ENCODE measurements at regions not wholly inside any gene's neighbourhood (a gene's known extent, or its start where the extent isn't known, plus 50 kb on each side); places are given as distances from the start of the nearest gene placed in this dataset.

DNA sequence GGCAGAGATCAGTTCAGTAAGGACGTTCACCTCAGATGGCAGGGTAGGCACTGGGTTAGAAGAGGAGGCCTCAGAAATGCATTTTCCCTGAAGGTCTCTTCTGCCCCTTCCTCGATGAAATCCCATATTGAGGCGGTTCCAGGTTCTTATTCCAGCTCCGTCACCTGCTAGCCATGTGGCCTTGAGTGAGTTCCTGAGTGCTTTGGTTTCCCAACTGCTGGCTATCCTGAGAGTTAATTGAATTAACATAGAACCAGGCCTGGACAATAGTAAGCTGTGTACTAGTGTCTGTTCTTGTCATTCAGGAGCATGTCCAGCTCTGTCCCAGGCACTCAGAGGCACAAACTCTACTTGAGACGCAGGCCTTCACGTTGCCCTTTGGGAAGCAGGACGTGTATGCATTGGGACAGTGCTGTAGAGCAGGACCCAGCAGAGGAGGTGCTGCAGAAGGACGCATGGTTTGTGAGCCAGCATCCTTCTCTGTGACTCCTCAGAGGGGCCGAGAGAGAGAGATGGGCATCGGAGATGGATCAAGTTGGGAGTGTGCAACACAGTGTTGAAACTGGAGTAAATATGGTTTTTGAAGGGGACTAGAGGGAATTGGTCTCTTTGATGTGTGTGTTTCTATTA is 114.2 kb downstream of the ASB7 start:
- intact Hi-C loops (cut with DNase I), result no loop called here
- H3K4me1 ChIP-seq, result peaks cover 3 to 4% of the 10 kb centered on the region in 2 donors
- no peak overlapping the region for H3K27ac ChIP-seq
- no peak overlapping the region for H3K4me3 ChIP-seq
- H3K9me3 ChIP-seq, result no peaks in the 10 kb centered on the region
- peak in 1 of 2 donors; percentile 25 for DNase-seq (ENCODE audit: low spot score in 2 of 2)
- no peaks in the 10 kb centered on the region for H3K27me3 ChIP-seq
- H3K36me3 ChIP-seq, result no peaks in the 10 kb centered on the region
- TF ChIP-seq, protein P1, sequence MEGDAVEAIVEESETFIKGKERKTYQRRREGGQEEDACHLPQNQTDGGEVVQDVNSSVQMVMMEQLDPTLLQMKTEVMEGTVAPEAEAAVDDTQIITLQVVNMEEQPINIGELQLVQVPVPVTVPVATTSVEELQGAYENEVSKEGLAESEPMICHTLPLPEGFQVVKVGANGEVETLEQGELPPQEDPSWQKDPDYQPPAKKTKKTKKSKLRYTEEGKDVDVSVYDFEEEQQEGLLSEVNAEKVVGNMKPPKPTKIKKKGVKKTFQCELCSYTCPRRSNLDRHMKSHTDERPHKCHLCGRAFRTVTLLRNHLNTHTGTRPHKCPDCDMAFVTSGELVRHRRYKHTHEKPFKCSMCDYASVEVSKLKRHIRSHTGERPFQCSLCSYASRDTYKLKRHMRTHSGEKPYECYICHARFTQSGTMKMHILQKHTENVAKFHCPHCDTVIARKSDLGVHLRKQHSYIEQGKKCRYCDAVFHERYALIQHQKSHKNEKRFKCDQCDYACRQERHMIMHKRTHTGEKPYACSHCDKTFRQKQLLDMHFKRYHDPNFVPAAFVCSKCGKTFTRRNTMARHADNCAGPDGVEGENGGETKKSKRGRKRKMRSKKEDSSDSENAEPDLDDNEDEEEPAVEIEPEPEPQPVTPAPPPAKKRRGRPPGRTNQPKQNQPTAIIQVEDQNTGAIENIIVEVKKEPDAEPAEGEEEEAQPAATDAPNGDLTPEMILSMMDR (IDR thresholded peaks at IDR 0.05), result no peak

- Histone ChIP-seq H3K4me3 (no peak overlapping the region), H3K27me3 (no peaks in the 10 kb centered on the region), H3K9me3 (no peaks in the 10 kb centered on the region), H3K27ac (no peak overlapping the region), H3K4me1 (peaks cover 3 to 11% of the 10 kb centered on the region in 2 donors), H3K36me3 (no peaks in the 10 kb centered on the region)
- peak in 1 of 2 donors; percentile 51 for DNase-seq (ENCODE audit: low spot score in 2 of 2)
- TF ChIP-seq, protein P1 (IDR thresholded peaks at IDR 0.05), result no peak
- intact Hi-C loops (cut with DNase I), result no loop called here
Measured at GRCh38 chr15:100717596-100717995, 115.2 kb downstream of the ASB7 start.

- Histone ChIP-seq H3K27me3 (no peaks in the 10 kb centered on the region), H3K27ac (no peak overlapping the region), H3K4me1 (peaks cover 3 to 13% of the 10 kb centered on the region in 2 donors), H3K4me3 (no peak overlapping the region), H3K9me3 (no peaks in the 10 kb centered on the region), H3K36me3 (no peaks in the 10 kb centered on the region)
- intact Hi-C loops (cut with DNase I), result no loop called here
- TF ChIP-seq, protein P1 (IDR thresholded peaks at IDR 0.05), result no peak
- DNase-seq (ENCODE audit: low spot score in 2 of 2), result peak in 1 of 2 donors; percentile 47
Measured at GRCh38 chr15:100718075-100718980, 115.9 kb downstream of the ASB7 start.

GRCh38 chr15:100720406-100720967 is 118.1 kb downstream of the ASB7 start:
- DNase-seq (ENCODE audit: low spot score in 2 of 2), result peak in 1 of 2 donors; percentile 53
- H3K4me1 ChIP-seq, result peaks cover 3 to 13% of the 10 kb centered on the region in 2 donors
- H3K36me3 ChIP-seq, result no peaks in the 10 kb centered on the region
- no peak overlapping the region for H3K4me3 ChIP-seq
- H3K27ac ChIP-seq, result peak overlapping the region in 1 of 2 donors; percentile 84
- no peaks in the 10 kb centered on the region for H3K9me3 ChIP-seq
- TF ChIP-seq, protein P1 (IDR thresholded peaks at IDR 0.05), result no peak
- intact Hi-C loops (cut with DNase I), result loop anchor here (5.0 to 10.0 kb wide), 2 partner anchors 118 to 376 kb away; partner anchors contain the start of genes ADAMTS17, ASB7 and LINS1
- no peaks in the 10 kb centered on the region for H3K27me3 ChIP-seq

DNA sequence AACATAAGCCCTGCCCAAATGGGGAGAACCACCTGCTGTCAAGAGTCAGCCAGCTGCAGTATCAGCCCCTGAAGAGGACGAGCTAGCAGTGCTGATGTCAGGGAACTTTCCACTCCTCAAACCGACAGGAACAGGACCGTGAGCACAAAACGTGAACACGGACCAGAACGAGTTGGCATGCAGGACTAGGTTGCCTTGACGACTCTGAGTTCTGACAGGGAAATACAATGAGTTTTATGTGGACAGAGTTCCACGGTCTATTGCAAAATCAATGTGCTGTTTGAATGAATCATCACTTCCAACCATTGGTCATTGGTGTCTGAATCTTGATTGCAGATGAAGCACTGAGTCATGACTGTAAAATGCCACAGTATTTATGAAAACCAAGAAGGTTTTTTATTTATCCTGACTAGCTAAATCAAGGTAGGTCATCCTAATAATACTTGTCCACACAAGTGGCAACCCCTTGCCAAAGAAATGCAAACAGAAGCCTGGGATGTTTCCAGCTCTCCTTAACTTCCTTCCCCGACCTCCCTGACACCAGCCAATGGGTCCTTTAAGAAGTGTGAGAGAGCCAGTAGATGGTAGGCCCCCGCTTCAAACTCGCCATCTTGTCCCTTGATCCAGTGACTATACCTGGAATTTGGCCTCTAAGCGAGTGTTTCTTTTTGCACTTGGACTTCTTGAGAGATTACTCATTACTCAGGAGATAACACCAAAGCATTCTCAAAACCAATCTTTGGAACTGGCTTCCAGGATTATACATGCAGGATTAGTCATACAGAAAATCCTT is 119.6 kb downstream of the ASB7 start:
- Histone ChIP-seq H3K4me1 (peaks cover 3 to 13% of the 10 kb centered on the region in 2 donors), H3K4me3 (peak overlapping the region in 1 of 2 donors; percentile 25), H3K27me3 (no peaks in the 10 kb centered on the region), H3K9me3 (no peaks in the 10 kb centered on the region), H3K27ac (peak overlapping the region; percentile 70 to 84), H3K36me3 (no peaks in the 10 kb centered on the region)
- TF ChIP-seq, protein P1 (IDR thresholded peaks at IDR 0.05), result no peak
- intact Hi-C loops (cut with DNase I), result loop anchor here (5.0 to 10.0 kb wide), 2 partner anchors 120 to 377 kb away; partner anchors contain the start of genes ADAMTS17, ASB7 and LINS1
- peak; percentile 66 to 92 for DNase-seq (ENCODE audit: low spot score in 2 of 2)
